ENCODE measurements at regions not wholly inside any gene's neighbourhood (a gene's known extent, or its start where the extent isn't known, plus 50 kb on each side); places are given as distances from the start of the nearest gene placed in this dataset.
"Not testable (repeated sequence)": the region's sequence is repeated elsewhere in the genome, so short reads cannot be mapped to it uniquely, and the experiment has no call there.

DNA sequence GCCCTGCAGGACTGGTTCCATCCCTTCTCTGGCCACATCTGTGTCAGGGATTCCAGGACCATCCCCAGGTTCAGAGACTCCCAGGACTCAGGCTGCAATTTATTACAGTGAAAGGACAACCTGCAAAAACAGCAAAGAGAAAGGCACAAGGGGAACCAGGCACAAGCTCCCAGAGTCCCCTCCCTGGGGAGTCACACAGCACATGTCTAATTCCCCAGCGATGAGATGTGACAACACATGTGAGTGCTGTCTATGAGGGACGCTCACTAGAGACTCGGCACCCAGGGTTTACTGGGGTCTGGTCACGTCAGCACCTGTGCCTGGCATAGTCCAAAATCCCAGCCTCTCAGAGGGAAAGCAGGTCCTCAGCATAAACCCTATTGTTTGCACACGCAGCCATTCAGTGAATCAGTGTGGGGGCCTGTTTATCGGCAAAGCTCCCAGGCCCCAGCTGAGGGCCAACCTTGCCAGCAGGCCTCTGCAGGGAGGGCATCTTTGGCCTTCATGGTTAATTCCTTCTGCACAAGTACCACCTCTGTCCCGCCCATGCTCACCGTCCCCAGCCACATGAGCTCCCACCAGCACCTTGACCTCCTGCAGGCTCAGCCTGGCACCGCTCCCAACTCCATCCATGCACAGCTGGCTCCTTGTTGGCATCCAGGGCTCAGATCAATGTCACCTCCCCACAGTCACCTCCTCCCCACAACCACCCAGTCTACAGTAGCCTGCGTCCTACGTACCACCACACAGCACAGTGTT lies 198.9 kb upstream of the SFSWAP start:
- H3K4me1 ChIP-seq, result peaks cover 0 to 3% of the 10 kb centered on the region in 2 donors
- H3K27ac ChIP-seq, result no peak overlapping the region
- peaks cover 0 to 8% of the 10 kb centered on the region in 2 donors for H3K9me3 ChIP-seq
- TF ChIP-seq, protein P1, sequence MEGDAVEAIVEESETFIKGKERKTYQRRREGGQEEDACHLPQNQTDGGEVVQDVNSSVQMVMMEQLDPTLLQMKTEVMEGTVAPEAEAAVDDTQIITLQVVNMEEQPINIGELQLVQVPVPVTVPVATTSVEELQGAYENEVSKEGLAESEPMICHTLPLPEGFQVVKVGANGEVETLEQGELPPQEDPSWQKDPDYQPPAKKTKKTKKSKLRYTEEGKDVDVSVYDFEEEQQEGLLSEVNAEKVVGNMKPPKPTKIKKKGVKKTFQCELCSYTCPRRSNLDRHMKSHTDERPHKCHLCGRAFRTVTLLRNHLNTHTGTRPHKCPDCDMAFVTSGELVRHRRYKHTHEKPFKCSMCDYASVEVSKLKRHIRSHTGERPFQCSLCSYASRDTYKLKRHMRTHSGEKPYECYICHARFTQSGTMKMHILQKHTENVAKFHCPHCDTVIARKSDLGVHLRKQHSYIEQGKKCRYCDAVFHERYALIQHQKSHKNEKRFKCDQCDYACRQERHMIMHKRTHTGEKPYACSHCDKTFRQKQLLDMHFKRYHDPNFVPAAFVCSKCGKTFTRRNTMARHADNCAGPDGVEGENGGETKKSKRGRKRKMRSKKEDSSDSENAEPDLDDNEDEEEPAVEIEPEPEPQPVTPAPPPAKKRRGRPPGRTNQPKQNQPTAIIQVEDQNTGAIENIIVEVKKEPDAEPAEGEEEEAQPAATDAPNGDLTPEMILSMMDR (IDR thresholded peaks at IDR 0.05), result no peak
- H3K27me3 ChIP-seq, result no peaks in the 10 kb centered on the region
- intact Hi-C loops (cut with DNase I), result no loop called here
- H3K4me3 ChIP-seq, result no peak overlapping the region
- DNase-seq, result no peak
- H3K36me3 ChIP-seq, result no peaks in the 10 kb centered on the region
- no peak for ATAC-seq

DNA sequence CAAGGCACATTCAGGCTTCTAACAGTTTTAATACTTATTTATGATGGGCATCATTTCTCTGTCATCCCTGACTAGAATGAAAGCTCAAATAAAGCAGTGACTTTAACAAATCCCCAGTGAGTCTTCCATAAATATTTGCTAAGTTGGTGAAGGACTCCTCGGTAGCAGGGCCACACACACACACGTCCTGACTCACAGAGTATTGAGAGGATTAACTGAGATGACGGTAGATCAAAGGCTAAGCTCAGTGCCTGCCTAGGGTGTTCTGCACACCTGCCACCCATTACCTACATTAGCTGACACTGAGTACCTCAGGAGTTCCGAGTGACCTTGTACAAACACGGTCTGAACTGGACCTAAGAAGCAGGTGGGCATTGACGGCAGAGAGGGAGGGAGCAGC lies 197.3 kb upstream of the SFSWAP start:
- Histone ChIP-seq H3K36me3 (no peaks in the 10 kb centered on the region), H3K4me1 (peaks cover 0 to 3% of the 10 kb centered on the region in 2 donors), H3K27me3 (no peaks in the 10 kb centered on the region), H3K4me3 (no peak overlapping the region), H3K9me3 (peaks cover 0 to 22% of the 10 kb centered on the region in 2 donors), H3K27ac (no peak overlapping the region)
- DNase-seq (no peak), ATAC-seq (no peak)
- TF ChIP-seq, protein P1 (IDR thresholded peaks at IDR 0.05), result no peak
- intact Hi-C loops (cut with DNase I), result no loop called here

DNA sequence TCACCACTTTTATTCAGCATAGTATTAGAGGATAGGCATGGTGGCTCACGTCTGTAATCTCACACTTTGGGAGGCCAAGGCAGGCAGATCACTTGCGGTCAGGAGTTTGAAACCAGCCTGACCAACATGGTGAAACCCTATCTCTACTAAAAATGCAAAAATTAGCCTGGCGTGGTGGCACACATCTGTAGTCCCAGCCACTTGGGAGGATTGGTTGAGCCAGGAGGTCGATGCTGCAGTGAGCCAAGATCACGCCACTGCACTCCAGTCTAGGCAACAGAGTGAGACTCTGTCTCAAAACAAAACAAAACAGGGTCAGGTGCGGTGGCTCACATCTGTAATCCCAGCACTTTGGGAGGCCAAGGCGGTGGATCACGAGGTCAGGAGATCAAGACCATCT lies 190.3 kb upstream of the SFSWAP start:
- H3K4me1 ChIP-seq; H3K27me3 ChIP-seq; DNase-seq; H3K4me3 ChIP-seq; H3K27ac ChIP-seq; ATAC-seq; H3K36me3 ChIP-seq; intact Hi-C loops (cut with DNase I): not testable (repeated sequence)
- peaks cover 0 to 22% of the 10 kb centered on the region in 2 donors for H3K9me3 ChIP-seq

DNA sequence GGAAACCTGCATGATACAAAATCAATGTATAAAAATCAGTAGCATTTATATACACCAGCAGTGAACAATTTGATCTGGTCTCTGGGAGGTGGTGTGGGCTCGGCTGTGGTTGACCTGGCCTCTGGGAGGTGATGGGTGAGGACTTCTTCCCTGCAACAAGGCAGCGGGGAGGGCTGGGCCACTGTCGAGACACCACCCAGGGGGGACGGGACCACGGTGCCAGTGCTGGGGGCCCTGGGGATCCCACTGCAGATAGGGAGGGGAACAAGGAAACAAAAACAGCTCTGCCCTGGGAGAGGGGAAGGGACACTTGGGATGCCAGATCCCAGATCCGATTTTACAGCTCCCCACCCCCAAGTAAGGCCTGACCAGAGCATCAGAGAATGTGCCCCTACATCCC lies 189.6 kb upstream of the SFSWAP start:
- no peak overlapping the region for H3K4me3 ChIP-seq
- no peaks in the 10 kb centered on the region for H3K4me1 ChIP-seq
- H3K36me3 ChIP-seq, result no peaks in the 10 kb centered on the region
- H3K27ac ChIP-seq, result no peak overlapping the region
- TF ChIP-seq, protein P1 (IDR thresholded peaks at IDR 0.05), result no peak
- peaks cover 0 to 21% of the 10 kb centered on the region in 2 donors for H3K9me3 ChIP-seq
- ATAC-seq (no peak), DNase-seq (no peak)
- intact Hi-C loops (cut with DNase I), result no loop called here
- H3K27me3 ChIP-seq, result peaks cover 0 to 9% of the 10 kb centered on the region in 2 donors

DNA sequence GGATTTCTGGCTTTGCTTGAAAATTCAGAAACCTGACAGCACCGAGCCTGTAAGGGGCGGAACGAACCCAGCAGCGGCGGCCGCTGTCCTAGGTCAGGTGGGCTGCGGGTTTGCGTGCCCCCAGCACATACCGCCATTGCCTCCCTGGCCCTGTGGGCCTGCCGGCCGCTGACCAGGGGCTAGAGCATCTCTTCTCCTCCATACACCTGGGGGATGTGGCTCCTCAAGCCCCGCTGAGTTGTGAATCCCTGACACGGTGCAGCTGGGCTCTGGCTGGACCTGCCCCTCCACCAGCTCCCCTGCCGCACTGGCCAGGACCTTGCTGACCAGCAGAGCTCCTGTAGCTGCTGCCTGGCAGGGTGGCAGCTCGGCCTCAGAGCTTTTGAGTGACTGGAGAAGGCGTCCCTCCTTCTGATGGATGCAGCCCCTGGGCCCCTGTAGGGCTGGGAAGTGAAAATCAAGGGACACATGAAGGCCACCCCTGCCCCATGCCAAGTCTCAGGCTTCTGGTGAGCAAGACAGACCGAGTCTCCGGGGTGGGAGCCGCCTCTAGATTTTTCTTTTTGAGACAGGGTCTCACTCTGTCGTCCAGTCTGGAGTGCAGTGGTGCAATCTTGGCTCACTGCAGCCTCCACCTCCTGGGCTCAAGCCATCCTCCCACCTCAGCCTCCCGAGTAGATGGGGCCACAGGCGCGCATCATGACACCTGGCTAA lies 184.9 kb upstream of the SFSWAP start:
- Histone ChIP-seq H3K36me3 (no peaks in the 10 kb centered on the region), H3K27ac (no peak overlapping the region), H3K4me1 (no peaks in the 10 kb centered on the region), H3K9me3 (no peaks in the 10 kb centered on the region), H3K4me3 (no peak overlapping the region), H3K27me3 (peaks cover 0 to 18% of the 10 kb centered on the region in 2 donors)
- no peak for ATAC-seq
- intact Hi-C loops (cut with DNase I), result no loop called here
- TF ChIP-seq, protein P1 (IDR thresholded peaks at IDR 0.05), result no peak
- no peak for DNase-seq

Measured in left lung (tissue), 4 donors.